ENCODE measurements at regions not wholly inside any gene's neighbourhood (a gene's known extent, or its start where the extent isn't known, plus 50 kb on each side); places are given as distances from the start of the nearest gene placed in this dataset.
"Not testable (repeated sequence)": the region's sequence is repeated elsewhere in the genome, so short reads cannot be mapped to it uniquely, and the experiment has no call there.

DNA sequence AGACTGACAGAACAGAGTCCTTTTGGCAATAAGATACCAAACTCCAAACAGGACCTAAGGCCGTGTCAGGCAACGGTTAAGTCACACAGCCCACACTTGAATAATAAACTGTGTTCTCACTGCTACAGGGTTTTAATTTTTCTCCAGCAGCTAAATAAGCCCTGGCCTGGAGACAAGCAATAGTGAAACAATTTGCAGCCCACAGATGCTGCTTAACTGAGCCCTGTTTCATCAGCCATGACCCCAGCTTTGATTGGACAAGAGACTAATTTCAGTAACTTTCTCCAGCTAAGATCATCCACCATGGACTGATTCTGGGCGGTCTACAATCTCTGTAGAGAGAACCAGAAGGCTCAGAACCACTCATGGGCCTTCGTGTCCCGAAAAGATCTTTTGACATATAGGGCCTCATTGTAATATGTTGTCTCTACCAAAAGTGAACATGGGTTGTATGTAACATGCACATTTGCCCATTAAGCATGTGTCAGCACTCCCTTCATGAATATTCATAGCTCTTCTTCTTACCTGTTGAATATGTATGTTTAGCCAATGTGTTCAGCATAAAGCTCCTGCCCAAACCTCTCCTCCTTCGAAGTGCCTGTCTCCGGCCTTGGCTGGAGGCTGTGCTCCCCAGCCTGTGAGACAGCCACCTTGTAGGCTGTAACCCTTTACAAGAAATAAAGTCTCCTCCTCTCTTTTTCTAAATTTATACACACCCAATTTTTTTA is 223.1 kb upstream of the AKR1E2 start:
- no peak for DNase-seq (ENCODE audit: extremely low read depth, low read depth)

DNA sequence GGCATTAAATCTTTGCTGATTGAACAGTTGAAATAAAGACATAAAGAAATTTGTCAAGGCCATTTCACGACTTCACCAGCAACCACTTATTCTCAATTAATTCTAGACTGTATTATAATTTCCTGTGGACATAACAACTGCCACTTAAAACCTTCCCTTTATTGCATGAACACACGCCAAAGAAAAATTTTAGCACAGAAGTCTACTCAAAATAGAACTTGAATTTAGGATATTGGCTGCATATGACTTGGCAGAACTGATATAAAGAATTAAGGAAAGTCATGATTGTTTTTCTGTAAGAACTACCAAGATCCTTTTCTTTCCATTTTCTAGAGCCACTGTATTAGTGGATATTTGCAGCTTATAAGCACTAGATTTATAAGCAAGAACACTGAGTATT is 226.5 kb upstream of the AKR1E2 start:
- no peak for DNase-seq (ENCODE audit: extremely low read depth, low read depth)

DNA sequence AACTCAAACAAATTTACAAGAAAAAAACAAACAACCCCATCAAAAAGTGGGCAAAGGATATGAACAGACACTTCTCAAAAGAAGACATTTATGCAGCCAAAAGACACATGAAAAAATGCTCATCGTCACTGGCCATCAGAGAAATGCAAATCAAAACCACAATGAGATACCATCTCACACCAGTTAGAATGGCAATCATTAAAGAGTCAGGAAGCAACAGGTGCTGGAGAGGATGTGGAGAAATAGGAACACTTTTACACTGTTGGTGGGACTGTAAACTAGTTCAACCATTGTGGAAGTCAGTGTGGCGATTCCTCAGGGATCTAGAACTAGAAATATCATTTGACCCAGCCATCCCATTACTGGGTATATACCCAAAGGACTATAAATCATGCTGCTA is 228.1 kb upstream of the AKR1E2 start:
- DNase-seq (ENCODE audit: extremely low read depth, low read depth) = not testable (repeated sequence)

DNA sequence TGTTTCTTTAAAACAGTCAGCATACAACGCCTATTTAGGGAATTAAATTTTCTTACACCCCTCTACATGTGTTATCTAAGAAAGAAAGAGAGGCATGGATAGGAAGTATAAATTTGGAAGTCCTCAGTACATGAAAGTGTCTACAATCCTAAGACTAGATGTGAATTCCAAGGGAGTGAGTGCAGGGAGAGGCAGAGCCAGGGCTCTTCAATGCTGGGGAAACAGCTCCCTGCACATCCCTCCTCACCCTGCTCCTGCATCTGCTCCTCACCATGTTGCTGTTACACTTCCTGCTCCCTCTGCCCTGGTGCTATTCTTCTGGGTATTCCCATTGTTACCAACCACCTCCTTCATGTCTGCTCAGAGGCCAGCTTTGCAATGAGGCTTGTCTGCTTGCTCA is 229.1 kb upstream of the AKR1E2 start:
- DNase-seq (ENCODE audit: extremely low read depth, low read depth) = no peak

DNA sequence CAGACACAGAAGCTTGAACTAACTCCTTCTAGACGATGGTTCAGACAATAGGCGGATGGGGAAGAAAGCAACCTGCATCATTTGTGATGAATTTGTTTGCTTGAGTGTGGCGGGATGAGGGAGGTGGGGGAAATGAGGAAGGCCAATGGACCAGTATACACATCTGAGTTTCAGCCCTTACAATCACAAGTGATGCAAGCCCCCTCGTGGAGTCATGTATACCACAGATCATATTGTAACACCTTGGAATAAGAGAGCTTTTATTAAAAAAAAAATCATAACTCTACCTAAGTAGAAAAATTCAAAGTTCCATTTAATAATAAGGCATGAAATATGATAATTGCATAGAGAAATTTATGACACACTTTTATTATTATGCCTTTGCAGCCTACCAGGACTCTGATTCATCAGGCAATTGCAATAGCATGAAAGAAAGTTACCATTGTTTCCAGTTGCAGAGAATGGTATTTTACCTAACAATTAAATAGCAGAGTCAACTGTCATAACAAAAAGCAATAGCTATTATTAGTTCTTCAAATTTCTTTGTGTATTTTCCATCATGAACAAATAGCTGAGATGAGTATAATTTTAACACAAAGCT is 230.2 kb upstream of the AKR1E2 start:
- DNase-seq (ENCODE audit: extremely low read depth, low read depth) = no peak

DNA sequence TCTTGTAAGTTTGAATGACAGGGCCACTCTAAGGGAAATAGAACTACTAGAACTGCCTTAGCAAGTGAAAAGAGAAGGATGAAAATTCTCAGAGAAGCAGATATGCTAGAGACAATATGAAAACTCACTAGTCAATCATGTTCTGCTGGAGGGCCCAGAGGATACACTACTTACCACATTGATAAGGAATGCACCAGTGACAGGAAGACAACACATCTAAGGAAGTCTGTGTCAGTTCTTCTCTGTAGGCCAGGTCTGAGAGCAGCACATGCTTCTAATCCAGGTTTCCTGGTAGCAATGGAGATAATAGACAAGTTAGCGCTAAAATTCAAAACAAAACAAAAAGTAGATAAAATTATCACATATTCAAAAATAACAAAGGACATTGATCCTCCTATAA is 235.2 kb upstream of the AKR1E2 start:
- no peak for DNase-seq (ENCODE audit: extremely low read depth, low read depth)

DNA sequence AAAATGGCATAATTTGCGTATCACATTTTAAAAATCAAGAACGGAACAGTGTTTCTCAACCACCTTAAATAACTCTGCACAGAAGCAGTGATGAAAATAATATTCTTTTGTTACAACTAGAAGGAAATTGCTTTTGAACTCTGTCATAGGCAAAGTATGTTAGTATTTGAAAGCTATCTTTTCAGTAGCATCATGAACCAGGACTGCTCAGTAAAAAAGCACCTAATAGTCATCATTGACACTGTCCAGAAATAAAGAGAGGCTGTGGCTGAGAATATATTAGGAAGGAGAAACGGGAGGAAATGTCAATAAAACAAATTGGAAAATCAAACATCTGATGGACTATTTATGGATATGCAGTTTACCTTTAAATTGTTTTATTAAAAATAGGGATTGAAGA is 237.2 kb upstream of the AKR1E2 start:
- no peak for DNase-seq (ENCODE audit: extremely low read depth, low read depth)

DNA sequence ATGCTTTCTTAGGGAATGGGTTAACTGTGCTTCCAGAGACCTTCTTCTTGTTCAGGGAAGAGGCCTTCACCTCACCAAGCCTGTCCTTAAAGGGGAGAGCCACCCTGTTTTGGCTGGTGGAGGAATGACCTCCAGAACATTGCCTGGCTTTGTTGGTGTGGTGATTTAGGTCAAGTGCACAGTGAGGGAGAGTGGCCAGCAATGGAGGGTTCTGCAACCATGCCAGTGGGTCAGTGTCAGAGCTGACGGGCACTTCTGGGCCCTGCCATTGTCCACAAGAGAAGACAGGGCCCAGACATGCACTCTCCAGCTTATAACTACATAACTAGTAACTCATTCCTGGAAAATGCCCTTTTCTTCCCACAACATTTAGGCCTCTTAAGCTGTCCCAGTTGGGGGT is 238.5 kb upstream of the AKR1E2 start:
- DNase-seq (ENCODE audit: extremely low read depth, low read depth) = no peak

DNA sequence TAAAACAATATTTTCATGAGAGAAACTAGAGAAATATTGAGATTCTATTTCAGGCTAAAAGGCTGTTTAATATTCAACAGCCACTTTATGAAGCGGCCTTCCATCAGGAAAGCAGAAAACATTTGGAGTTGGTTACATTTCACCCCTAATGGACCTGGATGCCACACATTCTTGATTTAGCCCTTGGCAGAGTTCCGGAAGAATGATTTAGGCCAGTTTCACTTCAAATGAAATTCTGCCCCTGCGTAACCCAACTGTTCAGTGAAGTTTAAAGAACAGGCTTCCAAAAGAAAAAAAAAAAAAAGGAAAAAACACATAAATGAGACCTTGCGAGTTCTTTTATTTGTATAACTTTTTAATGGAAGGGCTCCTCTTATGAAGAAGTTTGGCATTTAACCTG is 239.2 kb upstream of the AKR1E2 start:
- no peak for DNase-seq (ENCODE audit: extremely low read depth, low read depth)

DNA sequence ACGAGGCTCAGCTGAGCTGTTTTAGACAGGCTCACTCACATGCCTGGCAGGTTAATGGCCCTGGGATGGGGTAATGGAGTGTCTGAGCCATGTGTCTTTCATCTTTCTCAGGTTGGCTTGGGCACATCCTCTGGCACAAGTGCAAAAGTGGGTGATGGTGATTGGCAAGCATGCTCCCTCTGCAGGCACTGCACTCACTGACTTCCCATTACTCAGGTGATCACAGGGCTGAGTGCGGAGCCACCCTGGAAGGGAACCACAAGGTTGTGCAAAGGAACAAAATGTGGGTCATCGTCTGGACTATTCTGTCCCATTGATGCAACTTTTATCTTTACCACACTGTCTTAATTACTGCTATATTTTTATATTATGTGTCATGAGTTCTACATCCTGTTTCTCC is 244.1 kb upstream of the AKR1E2 start:
- DNase-seq (ENCODE audit: extremely low read depth, low read depth) = no peak

DNA sequence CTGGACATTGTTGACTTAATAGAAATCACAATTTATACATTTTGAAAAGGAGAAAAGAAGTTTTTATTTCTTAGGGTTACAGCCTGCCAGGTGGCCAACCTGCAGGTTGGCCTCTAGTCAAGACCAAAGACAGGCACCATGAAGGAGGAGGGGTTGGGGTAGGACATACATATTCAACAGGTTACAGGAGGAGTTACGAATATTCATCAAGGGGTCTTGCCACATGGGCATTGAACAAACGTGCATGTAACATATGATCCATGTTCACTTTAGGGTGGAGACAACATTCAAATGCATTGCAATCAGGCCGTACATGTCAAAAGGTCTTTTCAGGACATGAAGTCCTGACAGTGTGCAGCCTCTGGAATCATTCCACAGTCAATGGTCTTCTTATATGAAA is 246.2 kb upstream of the AKR1E2 start:
- no peak for DNase-seq (ENCODE audit: extremely low read depth, low read depth)

DNA sequence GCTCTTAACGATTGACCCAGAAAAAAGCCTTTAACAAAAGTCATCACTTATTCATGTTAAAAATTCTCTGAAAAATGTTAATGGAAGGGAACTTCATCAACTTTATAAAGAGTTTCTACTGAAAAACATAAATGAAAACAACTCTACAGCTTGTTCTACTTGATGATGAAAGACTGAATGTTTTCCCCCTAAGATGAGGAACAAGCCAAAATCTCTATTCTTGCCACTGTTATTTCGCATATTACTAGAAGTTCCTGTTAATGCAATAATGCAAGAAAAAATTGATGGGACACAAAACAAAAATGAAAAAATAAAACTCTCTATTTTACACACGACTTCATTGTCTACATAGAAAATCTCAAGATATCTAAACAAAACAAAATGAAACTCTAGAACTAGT is 249.8 kb upstream of the AKR1E2 start:
- no peak for DNase-seq (ENCODE audit: extremely low read depth, low read depth)

DNA sequence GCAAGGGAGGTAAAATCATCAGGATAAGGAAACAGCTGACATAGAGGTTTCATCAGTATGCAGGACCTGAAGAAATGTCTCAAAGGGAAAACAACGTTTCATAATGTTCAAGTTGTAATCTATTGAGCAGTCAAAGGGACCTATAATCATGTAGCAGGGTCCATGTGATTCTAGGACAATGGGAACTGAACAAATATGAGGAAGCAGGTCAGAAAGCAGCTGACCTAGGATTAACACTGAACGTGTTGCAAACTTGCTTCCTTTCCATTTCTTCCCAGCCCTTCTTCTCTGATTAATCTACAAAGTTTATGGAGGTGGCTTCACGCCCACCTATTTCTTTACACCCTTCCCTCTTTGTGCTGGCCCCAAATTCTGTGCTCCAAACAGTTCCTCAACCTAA is 256.9 kb upstream of the AKR1E2 start:
- DNase-seq (ENCODE audit: extremely low read depth, low read depth) = no peak

DNA sequence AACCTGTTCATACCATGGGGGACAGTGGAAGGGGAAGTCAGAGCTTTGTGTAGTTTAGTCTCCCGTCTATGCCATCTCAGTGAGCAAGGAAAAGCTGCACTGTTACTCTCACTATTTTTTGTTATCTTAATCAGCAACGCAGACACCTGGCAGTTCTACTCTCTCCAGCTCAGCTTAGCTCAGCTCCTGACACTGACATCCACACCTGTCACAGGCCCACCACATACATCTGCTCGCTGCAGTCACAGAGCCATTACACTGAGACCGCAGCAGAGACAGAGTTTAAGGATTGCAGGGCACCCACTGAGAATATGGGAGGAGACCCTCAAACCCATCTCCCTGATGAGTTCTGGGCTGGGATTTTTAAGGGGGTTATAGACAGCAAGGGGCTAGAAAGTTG is 257.3 kb upstream of the AKR1E2 start:
- DNase-seq (ENCODE audit: extremely low read depth, low read depth) = no peak

DNA sequence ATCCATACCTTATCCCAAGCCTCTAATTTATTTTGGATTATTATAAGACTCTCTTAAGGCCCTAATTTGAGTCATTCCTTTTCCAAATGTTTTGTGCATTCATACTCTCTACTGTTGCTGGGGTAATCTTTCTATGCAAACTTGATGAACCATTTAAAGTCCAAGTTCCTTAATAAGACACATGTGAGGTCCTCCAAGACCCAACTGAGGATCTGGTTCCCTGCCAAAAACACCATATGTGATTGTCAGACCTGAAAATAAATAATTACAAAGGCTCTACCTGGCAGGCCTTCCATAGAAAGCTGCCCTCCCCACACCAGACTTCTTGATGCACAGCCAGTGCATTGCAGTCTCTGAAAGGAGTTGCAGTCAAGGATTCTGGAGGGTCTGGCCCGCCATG is 257.9 kb upstream of the AKR1E2 start:
- no peak for DNase-seq (ENCODE audit: extremely low read depth, low read depth)

DNA sequence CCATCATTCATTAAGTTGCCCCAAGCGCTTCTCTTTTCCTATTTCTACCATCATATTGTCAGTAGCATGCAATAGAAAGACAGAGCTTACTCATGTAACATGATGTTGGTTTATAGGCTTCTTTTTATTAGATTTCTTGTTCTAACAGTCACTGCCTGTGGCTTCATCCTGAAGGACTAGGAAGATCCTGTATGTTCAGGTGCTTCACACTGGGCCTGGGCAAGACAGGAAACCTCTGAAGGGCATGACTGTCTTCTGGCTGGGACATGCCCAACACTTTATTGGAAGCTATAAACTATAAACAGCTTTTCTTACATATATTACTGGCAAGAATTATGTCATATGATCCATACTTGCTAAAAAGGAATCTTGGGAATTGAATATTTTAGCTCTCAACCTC is 258.4 kb upstream of the AKR1E2 start:
- no peak for DNase-seq (ENCODE audit: extremely low read depth, low read depth)

DNA sequence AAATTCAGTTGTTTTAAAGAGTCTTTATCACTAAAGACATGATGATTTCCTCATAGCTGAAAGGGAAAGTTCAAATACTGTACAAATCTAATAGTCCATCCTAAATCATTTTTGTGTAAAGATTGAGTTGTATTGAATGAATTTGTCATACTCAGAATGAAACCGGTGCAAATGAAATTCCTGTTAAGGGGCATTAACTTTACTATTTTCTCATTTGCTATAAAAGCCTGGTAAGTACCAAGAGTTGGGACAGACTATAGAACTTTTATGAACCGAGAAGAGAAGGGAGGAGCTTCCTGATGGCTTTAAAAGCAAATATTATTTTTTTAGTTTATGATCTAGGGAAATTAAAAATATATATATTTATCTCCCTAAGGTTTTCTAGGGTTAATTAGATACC is 260.0 kb upstream of the AKR1E2 start:
- no peak for DNase-seq (ENCODE audit: extremely low read depth, low read depth)

DNA sequence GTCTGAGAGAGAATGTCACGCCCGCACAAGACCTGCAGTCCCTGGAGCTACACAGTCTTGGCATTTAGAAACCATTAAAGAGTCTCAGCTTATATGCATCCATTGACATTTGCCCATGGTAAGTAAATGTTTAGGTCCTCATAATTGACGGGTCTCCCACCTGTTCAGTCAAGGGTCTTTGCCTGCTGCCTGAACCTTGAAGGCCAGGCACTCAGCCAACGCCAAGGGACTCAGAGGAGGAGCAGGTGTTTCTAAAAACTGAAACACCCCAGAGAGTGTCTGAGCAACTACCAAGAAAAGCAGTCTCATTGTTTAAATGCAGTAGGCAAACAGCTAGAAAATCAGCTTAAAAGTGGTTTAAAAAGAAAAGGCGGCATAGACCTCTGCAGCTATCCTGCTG is 264.7 kb upstream of the AKR1E2 start:
- DNase-seq (ENCODE audit: extremely low read depth, low read depth) = no peak

DNA sequence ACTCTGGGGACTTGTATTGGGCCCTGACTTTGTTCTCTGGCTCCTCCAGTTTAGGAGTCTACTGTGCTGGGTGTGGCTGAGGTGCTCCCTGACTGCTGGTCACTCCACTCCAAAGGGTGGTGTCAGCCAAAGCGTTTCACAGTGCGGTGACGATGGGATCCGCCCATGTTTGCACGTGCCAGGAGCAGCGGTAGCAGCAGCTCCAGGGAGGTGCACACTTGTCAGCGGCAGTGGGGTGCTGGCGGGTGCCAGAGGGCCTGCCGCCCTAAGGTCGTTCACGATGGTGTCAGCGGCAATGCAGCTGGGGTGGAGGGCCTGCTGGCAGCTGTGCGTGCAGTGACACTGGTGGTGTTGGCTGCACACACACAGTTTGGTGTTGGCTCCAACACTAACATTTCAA is 268.5 kb upstream of the AKR1E2 start:
- no peak for DNase-seq (ENCODE audit: extremely low read depth, low read depth)

DNA sequence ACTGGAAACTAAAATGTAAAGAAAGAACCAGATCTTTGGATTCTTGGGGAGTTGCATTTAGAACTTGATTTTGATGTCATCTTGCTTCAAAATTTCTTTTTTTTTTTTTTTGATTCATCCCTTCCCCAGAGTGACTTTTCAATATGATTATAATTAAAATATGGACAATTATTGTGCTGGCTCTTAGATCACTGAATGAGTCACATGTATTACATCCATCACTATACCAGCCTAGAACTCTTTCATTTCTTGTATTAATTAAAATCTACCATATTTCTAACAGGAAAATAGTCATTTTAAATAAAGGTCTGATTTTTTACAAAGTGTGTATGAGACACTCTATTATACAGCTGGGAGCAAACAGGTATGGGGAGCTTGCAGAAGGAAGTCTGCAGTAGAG is 269.5 kb upstream of the AKR1E2 start:
- DNase-seq (ENCODE audit: extremely low read depth, low read depth) = no peak

DNA sequence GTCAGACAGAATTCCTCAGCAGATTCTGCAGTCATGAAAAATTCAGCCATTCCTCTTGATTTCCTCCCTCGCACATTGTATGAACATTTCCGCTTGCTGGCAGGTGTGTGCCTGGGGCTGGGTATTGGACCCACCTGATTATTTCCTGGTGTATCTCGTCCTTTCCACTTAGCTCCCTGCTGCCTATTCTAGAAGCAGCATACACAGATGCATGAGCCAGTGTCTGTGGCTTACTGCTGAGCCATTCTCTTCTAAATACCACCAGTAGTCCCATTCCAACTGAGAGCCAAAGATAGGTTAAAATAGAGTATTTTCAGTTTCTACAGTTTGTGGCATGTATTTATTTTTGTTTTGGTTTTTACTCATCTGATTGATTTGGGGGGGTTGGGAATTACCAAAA is 270.1 kb upstream of the AKR1E2 start:
- no peak for DNase-seq (ENCODE audit: extremely low read depth, low read depth)

DNA sequence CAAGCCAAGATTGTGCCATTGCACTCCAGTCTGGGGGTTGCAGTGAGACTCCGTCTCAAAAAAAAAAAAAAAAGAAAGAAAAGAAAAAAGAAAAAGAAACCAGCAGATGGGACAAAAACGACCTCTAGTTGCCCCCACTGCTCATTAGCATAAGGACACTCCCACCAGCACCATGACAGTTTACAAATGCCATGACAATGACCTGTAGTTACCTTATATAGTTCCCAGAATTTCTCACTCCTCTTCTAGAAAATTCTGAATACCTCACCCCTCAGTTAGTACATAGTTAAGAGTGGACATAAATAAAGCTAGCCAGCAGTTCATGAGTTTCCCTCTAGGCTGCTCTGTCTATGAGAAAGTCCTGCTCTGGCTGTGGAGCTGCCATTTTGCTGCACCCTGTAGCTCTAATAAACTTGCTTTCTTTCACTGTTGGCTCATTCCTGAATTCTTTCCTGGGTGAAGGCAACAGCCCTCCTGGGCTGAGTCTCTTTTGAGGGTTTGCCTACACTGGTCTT is 276.8 kb upstream of the AKR1E2 start:
- no peak for DNase-seq (ENCODE audit: extremely low read depth, low read depth)

DNA sequence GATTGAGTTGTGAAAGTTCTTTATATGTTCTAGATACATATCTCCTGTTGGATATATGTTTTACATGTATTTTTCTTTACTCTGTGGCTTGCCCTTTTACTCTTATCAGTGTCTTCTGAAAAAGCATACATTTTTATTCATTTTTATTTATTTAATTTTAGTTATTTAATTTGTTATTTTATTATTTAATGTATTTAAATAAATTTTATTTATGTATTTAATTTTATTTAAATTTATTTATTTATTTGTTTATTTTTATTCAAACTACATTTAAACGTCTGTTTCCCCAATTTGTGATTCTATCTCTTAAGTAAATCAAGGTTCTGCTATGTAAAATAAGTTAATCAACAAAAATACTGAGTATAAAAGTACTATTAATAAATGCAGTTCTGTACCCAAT is 279.1 kb upstream of the AKR1E2 start:
- DNase-seq (ENCODE audit: extremely low read depth, low read depth) = no peak

Data from NCI-H460 (cell line).